Stimulated activated CD4-positive, alpha-beta T cell treated with anti-CD3 and anti-CD28 coated beads, Interleukin-2, amount 100 ng/mL, for 4 hours (primary cell): ENCODE measurements at regions not wholly inside any gene's neighbourhood (a gene's known extent, or its start where the extent isn't known, plus 50 kb on each side); places are given as distances from the start of the nearest gene placed in this dataset.
A peak's percentile ranks its signal among the peaks of the same experiment; 100 is the strongest.

Source experiments
- DNase-seq: peaks from one replicate; pipeline ENCODE4 v3.0.0-alpha.2; 2020; ENCODE audit warnings: low read depth

DNA sequence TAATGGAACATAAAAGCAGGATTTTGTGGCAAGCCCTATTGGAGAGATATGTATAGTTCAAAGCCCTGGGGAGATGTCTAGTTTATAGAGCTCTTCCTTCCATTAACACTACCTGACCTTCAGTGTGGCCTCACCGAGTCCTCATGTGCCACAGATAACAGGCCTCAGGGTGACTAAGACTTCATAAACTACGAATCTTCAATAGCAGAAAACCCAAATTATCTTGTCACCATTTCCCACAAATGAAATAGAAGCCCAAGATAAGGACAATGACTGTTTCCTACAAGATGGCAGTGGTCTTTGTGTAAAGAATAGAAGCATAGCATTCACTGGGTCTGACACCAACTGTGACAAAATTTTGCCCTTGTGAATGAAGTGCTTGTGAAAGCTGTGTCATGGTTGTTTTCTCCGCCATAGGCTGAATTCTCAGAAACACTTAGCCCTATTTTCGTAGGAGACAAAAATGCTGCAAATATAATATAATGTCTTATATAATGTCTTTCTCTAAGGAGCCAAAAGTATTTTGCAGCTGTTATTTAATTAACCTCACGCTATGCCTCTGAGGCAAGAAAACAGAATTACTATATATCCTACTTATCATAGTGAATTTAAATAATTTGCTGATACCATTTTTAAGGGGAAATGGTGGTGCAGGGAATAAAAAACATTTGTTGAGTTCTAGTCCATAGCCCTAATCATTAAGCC is 136.7 kb upstream of the CWC22 start:
- DNase-seq, result no peak

DNA sequence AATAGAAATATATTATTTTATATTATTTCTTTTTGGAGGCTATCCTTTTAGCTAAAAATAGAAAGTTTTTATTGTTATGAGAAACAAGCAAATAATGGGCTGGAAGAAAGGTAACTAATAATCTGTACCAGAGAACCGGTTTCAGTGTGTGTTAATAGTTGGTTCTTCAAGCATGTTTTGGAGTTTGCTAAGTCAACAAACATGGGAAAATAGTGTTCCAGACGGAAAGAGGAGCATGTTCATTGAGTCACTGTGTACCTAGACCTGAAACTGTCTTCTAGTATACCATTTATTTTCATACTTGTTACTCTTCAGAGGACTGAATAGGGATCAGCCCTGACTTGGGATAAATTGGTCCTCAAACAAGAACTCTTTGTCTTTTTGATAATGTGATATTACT is 134.5 kb upstream of the CWC22 start:
- DNase-seq, result no peak

- DNase-seq, result no peak
These were observed 126.6 kb upstream of the CWC22 start for GRCh38 chr2:180133736-180134135.

GRCh38 chr2:180130403-180130802 is 123.3 kb upstream of the CWC22 start:
- DNase-seq, result no peak

DNA sequence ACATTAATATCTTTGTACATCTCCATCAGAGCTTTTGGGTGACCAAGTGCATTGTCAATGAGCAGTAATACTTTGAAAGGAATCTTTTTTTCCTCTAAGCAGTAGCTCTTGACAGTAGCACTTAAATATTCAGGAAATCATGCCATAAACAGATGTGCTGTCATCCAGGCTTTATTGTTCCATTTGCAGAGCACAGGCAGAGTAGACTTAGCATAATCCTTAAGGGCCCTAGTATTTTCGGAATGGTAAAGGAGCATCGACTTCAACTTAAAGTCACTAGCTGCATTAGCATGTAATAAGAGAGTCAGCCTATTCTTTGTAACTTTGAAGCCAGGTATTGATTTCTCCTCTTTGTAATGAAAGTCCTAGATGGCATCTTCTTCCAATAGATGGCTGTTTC is 121.8 kb upstream of the CWC22 start:
- DNase-seq, result no peak

DNA sequence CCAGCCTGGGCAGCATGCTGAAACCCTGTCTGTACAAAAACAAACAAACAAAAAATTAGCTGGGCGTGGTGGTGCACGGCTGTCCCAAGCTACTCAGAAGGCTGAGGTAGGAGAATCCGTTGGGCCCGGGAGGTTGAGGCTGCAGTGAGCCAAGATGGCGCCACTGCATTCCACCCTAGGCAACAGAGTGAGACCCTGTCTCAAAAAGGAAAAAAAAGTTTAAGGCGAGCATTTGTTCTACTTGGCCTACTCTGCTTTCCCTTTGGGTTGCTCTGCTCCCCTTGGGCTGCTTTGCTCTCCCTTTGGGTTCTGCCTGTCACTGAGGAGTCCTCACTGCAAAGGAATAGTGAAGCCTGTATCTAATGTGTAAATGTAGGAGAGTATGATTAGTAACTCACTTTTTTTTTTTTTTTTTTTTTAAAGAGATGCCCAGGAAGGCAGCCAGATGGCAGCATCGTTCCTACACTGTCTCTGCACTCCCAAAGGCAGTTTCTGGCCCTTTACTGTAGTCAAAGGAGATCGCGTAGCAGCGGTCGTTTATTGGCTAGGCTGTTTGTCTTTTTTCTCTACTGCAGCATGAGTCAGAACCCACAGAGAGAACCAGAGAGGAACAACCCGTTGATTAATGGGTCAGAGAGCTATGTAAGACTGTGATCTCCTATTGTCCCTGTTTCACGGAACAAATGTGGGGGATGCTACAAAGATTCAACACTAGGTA is 118.3 kb upstream of the CWC22 start:
- peak; percentile 28 for DNase-seq

DNA sequence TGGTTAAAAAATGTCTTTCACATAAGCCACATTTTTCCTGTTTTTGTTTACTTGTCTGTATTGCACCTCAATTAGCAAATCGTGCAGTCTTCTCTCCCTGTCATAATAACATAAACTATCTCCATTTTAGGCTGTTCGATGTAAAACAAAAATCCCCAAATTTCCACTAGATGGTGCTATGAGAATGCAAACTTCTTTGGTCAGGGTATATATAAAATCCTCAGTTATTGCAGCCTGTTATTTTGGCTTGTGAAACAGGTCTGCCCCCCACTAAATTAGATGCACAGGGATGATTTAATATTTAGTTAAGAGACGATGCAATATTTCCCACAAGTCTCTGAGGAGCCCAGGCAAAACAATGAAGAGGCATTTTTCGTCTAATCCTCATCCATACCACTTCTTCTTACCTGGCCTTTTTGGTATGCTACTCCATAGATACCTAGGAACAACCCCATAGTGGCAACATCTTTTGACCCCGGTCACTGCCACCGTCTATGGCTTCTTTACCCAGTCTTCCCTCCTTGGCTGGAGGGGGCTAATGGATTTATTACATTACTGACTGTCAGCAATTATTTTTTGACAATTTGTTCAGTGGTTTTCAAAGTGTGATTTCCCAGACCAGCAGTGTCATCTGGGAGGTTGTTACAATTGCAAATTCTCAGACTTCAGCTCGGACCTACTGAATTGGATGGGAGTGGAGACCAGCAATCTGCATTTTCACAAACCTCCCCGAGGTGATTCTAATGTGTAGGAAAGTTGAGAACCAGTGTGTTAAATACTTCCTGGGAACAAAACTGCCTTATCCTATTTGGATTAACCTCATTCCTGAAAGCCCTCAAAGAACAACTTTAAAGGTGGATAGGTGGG is 117.4 kb upstream of the CWC22 start:
- DNase-seq, result no peak

GRCh38 chr2:180122874-180123273 is 115.8 kb upstream of the CWC22 start:
- no peak for DNase-seq

GRCh38 chr2:180115675-180116074 is 108.6 kb upstream of the CWC22 start:
- DNase-seq, result no peak

DNA sequence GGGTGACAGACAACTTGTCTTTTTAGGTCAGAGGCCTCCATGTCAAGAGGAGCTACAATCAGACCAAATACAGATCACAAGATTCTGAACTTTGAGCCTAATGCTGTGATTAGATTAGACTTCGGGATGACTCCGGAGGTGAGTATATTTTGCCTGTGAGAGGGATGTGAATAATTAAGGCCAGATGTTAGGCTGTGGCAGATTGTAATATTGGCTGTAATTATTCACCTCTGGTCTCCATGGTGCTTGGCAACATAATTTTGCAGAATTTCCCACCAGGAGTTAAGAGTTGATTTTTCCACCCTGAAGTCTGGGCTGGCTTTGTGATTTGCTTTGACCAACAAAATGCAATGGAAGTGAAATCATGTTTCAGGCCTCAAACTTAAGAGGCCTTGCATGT is 108.2 kb upstream of the CWC22 start:
- no peak for DNase-seq

- DNase-seq, result no peak
These were observed 104.8 kb upstream of the CWC22 start for GRCh38 chr2:180111901-180112300.

DNA sequence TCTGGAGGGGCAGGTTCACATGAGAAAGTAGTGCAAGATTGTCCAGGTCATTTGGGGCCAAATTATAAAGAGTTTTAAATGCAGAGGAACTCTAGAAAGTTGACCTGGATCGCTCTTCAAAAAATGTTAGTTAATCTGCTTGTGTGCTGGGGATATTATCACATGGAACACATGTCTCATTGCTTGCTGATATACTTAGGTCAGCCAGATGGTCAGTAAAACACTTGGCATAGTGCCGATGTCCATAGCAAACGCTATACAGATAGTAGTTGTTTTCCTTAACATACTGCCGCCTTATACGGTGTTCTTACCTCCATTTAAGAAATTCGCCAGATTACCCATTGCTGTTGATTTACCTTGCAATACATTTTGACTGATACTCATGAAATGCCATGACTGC is 103.4 kb upstream of the CWC22 start:
- DNase-seq, result no peak

DNA sequence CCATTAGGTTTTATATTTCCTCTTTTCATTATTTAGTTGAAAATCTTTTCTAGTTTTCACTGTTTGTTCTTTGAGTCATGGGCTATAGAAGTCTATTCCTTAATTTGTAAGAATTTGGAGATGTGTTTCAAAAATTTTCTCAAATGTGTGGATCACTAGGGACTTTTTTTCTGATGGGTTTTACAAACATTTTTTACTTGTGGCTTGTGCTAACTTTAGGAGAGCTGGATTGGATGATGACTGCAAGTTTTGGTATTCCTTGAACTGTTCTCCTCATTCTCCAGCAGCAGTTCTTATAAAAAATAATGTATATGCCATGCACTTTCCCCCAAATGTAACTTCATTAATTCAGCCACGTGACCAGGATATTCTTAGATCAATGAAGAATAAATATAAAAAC is 94.7 kb upstream of the CWC22 start:
- DNase-seq, result no peak

DNA sequence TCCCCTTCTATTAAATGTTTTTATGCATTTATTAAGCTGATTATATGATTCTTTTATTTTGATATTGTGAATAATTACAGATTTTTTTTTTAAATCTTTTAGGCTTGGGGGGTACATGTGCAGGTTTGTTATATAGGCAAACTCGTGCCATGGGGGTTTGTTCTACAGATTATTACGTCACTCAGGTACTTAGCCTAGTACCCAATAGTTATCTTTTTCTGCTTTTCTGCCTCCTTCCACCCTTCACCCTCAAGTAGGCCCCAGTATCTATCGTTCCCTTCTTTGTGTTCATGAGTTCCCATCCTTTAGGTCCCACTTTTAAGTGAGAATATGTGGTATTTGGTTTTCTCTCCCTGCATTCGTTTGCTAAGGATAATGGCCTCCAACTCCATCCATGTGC is 92.2 kb upstream of the CWC22 start:
- no peak for DNase-seq

DNA sequence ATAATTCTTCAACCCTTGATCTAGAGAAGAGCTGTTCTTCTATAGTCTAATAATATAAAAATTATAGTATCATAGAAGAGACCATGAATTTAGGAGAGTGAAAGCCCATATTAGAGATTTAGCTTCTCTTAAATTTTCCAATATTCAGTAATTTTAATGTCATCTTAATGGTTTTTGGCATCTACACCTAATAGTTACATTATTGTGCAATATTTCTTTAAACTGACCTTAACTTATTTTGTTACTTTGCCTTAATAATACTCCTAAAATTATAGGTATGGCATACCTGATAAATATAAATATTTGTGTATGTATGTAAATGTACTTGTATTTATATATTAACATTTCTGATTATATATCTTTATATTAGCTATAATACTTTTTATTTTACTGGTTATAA is 78.0 kb upstream of the CWC22 start:
- DNase-seq, result no peak

GRCh38 chr2:180077295-180077906 is 70.3 kb upstream of the CWC22 start:
- no peak for DNase-seq

- DNase-seq, result no peak
These were observed 68.8 kb upstream of the CWC22 start for GRCh38 chr2:180075870-180076269.

DNA sequence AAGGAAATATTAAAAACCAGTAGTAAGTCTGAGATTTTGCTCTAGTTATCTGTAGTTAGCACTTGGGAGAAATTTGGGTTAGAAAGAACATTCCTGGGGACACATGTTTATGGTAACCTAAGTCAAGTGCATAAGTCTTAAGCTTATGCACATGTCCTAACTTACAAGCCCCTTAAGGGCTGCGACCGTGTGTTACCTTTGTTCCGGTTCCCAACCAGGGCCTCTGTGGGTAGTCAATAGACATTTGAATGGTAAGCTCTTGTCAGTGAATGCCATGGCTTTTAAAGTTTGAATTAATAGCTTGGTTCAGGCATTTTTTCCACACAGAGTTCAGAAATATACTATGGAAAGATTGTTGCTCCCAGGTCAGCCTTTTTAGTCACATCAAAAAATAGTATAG is 64.7 kb upstream of the CWC22 start:
- no peak for DNase-seq

- DNase-seq, result no peak
These were observed 56.5 kb upstream of the CWC22 start for GRCh38 chr2:180063494-180064092.

DNA sequence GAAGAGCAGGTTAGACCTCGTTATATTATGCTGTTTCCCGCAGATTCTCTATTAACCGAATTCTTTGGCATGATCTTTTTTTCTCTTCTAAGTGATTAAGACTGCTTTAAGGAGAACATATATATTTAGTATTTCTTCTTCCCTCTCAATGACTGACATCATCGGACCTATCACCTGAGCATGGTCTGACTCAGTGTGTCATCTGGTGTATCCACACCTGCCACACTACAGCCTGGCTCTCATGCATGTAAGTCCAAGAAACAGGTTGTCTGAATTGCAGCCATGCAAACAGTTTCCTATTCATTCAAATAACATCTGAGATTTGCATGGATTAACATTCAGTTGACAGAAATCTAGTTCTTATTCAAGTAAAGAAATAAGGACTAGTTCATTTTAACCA is 55.1 kb upstream of the CWC22 start:
- DNase-seq, result no peak

DNA sequence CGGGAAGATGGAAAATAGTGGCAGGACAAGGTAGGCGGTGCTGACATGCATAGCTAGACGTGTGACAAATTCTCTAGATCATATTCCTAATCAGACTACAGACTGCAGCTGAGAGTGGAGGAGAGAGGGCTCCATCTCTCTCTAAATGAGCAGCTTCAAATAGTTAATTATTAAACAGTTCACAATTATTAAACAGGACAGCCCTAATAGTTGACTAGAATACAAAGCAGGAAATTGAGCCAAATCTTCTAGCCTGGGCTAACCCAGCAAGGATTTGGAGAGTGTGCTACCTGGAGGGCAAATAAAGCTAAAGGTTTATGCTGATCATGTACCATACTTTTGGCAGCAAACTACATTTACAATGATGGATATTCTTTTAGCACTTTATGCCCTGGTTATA is 54.4 kb upstream of the CWC22 start:
- no peak for DNase-seq

- DNase-seq, result no peak
These were observed 54.0 kb upstream of the CWC22 start for GRCh38 chr2:180061085-180061484.
